MM.1S (cell line): ENCODE measurements at regions not wholly inside any gene's neighbourhood (a gene's known extent, or its start where the extent isn't known, plus 50 kb on each side); places are given as distances from the start of the nearest gene placed in this dataset.
A peak's percentile ranks its signal among the peaks of the same experiment; 100 is the strongest.

ENCODE experiments used
- DNase-seq: peaks from one replicate; pipeline ENCODE4 v3.0.0-alpha.2; 2015
- H2AFZ ChIP-seq: fragments of 300-600 bp; sonication (generic); 2 replicates; pipeline ENCODE4 v1.6.0; 2016; ENCODE audit warnings: antibody characterized with exemption, low read length
- H3F3A ChIP-seq: fragments of 300-600 bp; sonication (generic); 2 replicates; pipeline ENCODE4 v1.6.1; 2016; ENCODE audit warnings: mild to moderate bottlenecking, antibody characterized with exemption, low read length, moderate library complexity, mixed read lengths; ENCODE audit not compliant: insufficient read depth
- H3K27ac ChIP-seq: fragments of 300-600 bp; sonication (generic); 2 replicates; pipeline ENCODE4 v1.5.1; 2016; ENCODE audit warnings: mild to moderate bottlenecking, low read length
- H3K27me3 ChIP-seq: fragments of 300-600 bp; sonication (generic); replicated peaks from 2 replicates; pipeline ENCODE4 v1.6.0; 2016; ENCODE audit warnings: low read length; ENCODE audit not compliant: insufficient read depth
- H3K36me3 ChIP-seq: fragments of 300-600 bp; sonication (generic); replicated peaks from 2 replicates; pipeline ENCODE4 v1.6.1; 2016; ENCODE audit warnings: mild to moderate bottlenecking, low read length, mixed read lengths; ENCODE audit not compliant: insufficient read depth
- H3K4me1 ChIP-seq: fragments of 300-600 bp; sonication (generic); 2 replicates; pipeline ENCODE4 v1.6.1; 2016; ENCODE audit warnings: low read length, mixed read lengths
- H3K4me2 ChIP-seq: fragments of 300-600 bp; sonication (generic); 2 replicates; pipeline ENCODE4 v1.6.0; 2016; ENCODE audit warnings: low read depth, low read length
- H3K4me3 ChIP-seq: fragments of 300-600 bp; sonication (generic); 2 replicates; pipeline ENCODE4 v1.5.1; 2016; ENCODE audit warnings: low read length, mixed read lengths
- H3K79me2 ChIP-seq: fragments of 300-600 bp; sonication (generic); 2 replicates; pipeline ENCODE4 v1.6.1; 2016; ENCODE audit warnings: mixed run types, low read length, mixed read lengths
- H3K9ac ChIP-seq: fragments of 300-600 bp; sonication (generic); 2 replicates; pipeline ENCODE4 v1.6.1; 2016; ENCODE audit warnings: low read length, mixed read lengths
- H3K9me2 ChIP-seq: fragments of 300-600 bp; sonication (generic); replicated peaks from 2 replicates; pipeline ENCODE4 v1.6.1; 2016; ENCODE audit warnings: mild to moderate bottlenecking, low read length, mixed read lengths; ENCODE audit not compliant: insufficient read depth
- H3K9me3 ChIP-seq: fragments of 300-600 bp; sonication (generic); replicated peaks from 2 replicates; pipeline ENCODE4 v1.6.1; 2016; ENCODE audit warnings: mild to moderate bottlenecking, low read length, mixed read lengths; ENCODE audit not compliant: insufficient read depth
- H4K20me1 ChIP-seq: fragments of 300-600 bp; sonication (generic); 2 replicates; pipeline ENCODE4 v1.6.1; 2016; ENCODE audit warnings: mild to moderate bottlenecking, low read length, moderate library complexity, mixed read lengths; ENCODE audit not compliant: insufficient read depth
- EZH2 ChIP-seq: fragments of 300-600 bp; sonication (generic); optimal IDR thresholded peaks from 2 replicates; pipeline ENCODE3; 2017; ENCODE audit warnings: low read depth, mild to moderate bottlenecking, antibody characterized with exemption, low read length, mixed read lengths
- EZH2phosphoT487 ChIP-seq: fragments of 300-600 bp; sonication (generic); IDR thresholded peaks from 2 replicates; pipeline ENCODE4 v1.6.1; 2018; ENCODE audit warnings: antibody characterized with exemption, low read length
- TF ChIP-seq, protein P1 (sequence below): fragments of 300-600 bp; sonication (generic); IDR thresholded peaks from 2 replicates; pipeline ENCODE4 v1.5.1; 2016; ENCODE audit warnings: antibody characterized with exemption, low read length, mixed read lengths

DNA sequence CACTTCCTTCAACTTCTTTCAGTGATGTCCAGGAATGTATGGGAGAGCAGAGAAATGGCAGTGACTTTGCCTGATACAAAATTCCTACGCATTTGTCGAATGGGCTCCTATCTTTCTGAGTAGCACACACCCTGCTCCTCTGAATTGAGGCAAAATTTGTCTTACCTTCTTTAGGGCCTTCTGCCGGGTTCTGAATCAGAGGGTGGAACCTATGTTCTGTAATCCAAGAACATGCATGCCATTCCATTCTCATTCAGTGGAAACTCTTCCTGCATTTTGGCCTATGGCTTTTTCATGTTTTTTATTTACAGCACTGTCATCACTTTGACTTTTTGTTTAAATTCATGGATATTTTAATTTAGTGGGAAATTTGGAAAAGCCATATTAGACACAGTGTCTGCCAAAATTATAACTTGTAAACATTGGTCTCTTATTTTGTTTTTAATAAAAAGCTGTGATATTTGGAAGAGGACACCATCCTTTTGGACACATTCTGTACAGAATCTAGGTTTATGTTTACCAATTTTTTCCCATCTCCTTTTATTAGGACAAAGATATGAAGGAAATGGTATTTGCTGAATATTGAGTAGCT, 402.2 kb upstream of the FAR2 start:
- H2AFZ ChIP-seq, result no peak overlapping the region
- H3K27ac ChIP-seq, result no peak overlapping the region
- H3K9ac ChIP-seq, result no peak overlapping the region
- TF ChIP-seq, protein P1, sequence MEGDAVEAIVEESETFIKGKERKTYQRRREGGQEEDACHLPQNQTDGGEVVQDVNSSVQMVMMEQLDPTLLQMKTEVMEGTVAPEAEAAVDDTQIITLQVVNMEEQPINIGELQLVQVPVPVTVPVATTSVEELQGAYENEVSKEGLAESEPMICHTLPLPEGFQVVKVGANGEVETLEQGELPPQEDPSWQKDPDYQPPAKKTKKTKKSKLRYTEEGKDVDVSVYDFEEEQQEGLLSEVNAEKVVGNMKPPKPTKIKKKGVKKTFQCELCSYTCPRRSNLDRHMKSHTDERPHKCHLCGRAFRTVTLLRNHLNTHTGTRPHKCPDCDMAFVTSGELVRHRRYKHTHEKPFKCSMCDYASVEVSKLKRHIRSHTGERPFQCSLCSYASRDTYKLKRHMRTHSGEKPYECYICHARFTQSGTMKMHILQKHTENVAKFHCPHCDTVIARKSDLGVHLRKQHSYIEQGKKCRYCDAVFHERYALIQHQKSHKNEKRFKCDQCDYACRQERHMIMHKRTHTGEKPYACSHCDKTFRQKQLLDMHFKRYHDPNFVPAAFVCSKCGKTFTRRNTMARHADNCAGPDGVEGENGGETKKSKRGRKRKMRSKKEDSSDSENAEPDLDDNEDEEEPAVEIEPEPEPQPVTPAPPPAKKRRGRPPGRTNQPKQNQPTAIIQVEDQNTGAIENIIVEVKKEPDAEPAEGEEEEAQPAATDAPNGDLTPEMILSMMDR, result no peak
- TF ChIP-seq EZH2phosphoT487 (no peak), EZH2 (no peak)
- H3F3A ChIP-seq, result 0 out of 2 replicates have a peak, but pooled peaks cover 3% of the 10 kb centered on the region
- no peaks in the 10 kb centered on the region for H3K9me3 ChIP-seq
- peaks cover 12% of the 10 kb centered on the region for H3K4me1 ChIP-seq
- no peaks in the 10 kb centered on the region for H3K9me2 ChIP-seq
- no peaks in the 10 kb centered on the region for H3K36me3 ChIP-seq
- H3K27me3 ChIP-seq, result no peaks in the 10 kb centered on the region
- no peaks in the 10 kb centered on the region for H4K20me1 ChIP-seq
- H3K4me3 ChIP-seq, result no peak overlapping the region
- DNase-seq, result no peak
- no peaks in the 10 kb centered on the region for H3K79me2 ChIP-seq
- H3K4me2 ChIP-seq, result no peak overlapping the region

DNA sequence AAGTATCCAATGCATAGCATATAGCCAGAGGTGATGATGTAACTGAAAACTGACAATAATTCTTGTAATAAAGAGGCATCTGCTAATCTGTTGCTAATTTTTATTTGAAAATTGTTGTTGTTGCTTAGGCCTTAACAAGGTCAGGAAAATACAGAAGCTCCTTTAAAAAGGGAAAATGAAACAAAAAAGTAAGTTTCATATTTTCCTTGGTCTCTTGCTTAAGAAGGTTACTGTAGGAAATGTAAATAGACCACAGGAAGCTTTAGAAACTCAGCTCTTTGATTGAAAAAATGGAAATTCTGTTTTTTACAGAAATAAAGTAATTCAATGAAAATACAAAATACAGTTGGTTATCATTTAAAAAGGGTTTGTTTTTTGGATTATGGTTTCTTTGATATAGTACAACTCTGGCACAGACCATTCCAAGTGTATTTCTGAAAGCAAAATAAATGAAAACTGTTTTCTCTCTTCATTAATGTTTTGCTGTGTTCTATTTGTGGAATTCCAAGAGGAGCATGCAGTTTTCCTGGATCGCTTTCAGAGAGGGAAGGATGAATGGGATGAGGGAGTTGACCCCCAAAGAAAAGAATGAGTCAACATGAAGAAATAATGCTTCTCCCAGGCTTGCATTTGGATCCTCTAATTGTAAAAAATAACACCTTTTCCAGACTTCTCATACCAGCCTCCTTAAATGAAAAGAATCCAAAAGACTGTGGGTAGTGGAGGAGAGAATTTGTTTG, 398.0 kb upstream of the FAR2 start:
- Histone ChIP-seq H3K4me2 (peak overlapping the region; percentile 33), H3K9me3 (no peaks in the 10 kb centered on the region), H2AFZ (peak overlapping the region; percentile 26; the same call in 1 of the 2 replicates), H3K27ac (peak overlapping the region; percentile 8; the same call in 1 of the 2 replicates), H3K4me1 (peaks cover 12% of the 10 kb centered on the region), H3F3A (0 out of 2 replicates have a peak, but pooled peaks cover 3% of the 10 kb centered on the region), H3K9ac (no peak overlapping the region), H3K4me3 (no peak overlapping the region), H3K36me3 (no peaks in the 10 kb centered on the region), H3K9me2 (no peaks in the 10 kb centered on the region), H3K79me2 (no peaks in the 10 kb centered on the region), H4K20me1 (no peaks in the 10 kb centered on the region), H3K27me3 (no peaks in the 10 kb centered on the region)
- peak; percentile 67 for DNase-seq
- TF ChIP-seq EZH2 (no peak), EZH2phosphoT487 (no peak)
- TF ChIP-seq, protein P1, result no peak

DNA sequence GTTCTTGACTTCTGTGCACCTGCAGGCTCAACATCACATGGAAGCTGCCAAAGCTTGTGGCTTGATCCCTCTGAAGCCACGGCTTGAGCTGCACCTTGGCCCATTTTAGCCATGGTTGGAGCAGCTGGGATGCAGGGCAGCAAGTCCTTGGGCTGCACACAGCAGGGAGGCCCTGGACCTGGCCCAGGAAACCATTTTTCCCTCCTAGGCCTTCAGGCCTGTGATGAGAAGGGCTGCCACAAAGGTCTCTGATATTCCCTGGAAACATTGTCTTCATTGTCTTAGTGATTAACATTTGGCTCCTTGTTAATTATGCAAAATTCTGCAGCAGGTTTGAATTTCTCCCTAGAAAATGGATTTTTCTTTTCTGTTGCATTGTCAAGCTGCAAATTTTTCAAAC, 394.1 kb upstream of the FAR2 start:
- Histone ChIP-seq H3K4me2 (no peak overlapping the region), H3K9ac (no peak overlapping the region), H3K9me3 (no peaks in the 10 kb centered on the region), H3K36me3 (no peaks in the 10 kb centered on the region), H4K20me1 (no peaks in the 10 kb centered on the region), H3K27me3 (no peaks in the 10 kb centered on the region), H2AFZ (no peak overlapping the region), H3K4me3 (no peak overlapping the region), H3K79me2 (no peaks in the 10 kb centered on the region), H3K27ac (no peak overlapping the region), H3K4me1 (peaks cover 12% of the 10 kb centered on the region), H3K9me2 (no peaks in the 10 kb centered on the region), H3F3A (0 out of 2 replicates have a peak, but pooled peaks cover 3% of the 10 kb centered on the region)
- no peak for DNase-seq
- TF ChIP-seq EZH2phosphoT487 (no peak), EZH2 (no peak)
- TF ChIP-seq, protein P1, result no peak
